Anterior cingulate cortex (tissue), 58 donors: ENCODE measurements at regions not wholly inside any gene's neighbourhood (a gene's known extent, or its start where the extent isn't known, plus 50 kb on each side); places are given as distances from the start of the nearest gene placed in this dataset.

Experiments
- DNase-seq, 58 donors: peaks; one replicate each; lab custom pipeline; 2025; lab: John Stamatoyannopoulos, UW

DNA sequence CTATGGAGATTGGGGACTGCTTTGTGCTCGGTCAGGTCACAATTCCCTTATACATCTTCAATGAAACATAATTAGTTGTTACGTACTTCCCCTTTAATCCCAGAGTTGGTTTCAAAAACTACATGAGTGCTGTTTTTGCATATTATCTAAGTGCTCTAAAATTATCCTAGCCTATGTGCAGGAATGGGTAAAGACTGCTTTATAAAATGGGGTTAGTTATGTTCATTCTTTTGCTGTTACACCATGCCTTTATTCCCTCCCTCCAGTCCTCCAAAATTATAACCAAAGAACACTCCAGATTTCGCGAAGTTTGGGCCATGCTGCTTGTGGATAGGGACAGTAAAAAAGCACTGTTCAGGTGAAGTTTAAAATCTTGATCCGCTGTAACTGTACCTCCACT is 173.9 kb upstream of the SNX7 start:
- no peak for DNase-seq

DNA sequence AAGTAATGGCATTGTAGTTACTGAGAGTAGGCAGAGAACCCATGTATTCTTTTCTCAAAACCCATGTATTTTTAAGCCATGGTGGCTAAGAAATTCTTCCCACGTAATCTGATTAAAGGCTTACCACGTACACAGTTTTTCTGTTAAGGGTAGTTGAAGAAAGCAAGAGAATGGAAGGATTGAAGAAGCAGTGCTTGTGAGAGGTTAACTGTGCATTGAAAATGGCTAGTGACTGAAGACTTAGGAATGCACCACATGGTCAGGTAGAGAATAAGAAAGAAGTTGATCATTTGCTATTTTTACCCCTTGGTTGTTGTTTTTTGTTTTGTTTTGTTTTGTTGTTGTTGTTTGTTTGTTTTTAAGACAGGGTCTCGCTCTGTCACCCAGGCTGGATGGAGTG is 178.9 kb upstream of the SNX7 start:
- DNase-seq, result no peak

DNA sequence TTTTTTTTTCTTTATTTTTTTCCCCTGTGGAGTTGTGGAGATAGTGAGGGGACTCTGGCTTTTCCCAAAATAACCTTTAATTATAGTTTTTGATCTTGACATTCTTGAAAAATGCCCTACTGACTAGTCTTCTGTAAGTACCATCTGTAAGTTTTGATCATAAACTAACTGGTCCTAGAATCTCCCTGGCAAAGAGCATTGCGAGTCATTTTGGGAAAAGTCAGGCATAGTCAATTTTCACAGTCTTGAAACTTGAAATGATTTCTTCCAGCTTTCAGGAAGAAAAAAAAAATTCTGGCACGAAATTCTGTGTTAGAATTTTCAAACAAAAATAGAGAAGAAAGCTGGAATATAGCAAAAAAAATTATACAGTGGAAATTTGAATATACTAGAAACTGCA is 181.2 kb upstream of the SNX7 start:
- DNase-seq, result peak in 1 of 58 donors; percentile 3

DNA sequence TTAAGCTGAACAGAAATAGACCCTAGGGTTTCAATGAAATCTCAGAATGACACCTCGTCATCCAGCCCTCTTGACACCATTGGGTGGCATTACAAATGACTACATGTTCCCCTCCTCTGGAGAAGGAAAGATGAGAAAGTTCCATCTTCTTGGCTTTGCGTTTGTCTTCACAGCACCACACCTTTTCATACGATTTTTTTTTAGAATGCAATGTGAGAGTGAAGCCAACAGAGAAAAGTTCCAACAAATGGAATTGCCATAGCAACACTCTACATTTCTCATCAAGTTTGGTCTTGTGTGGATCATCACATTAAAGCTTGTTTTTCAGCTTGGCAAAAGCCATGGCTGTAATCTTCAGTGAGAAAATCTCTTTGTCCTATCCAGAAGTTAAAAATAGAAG is 183.4 kb upstream of the SNX7 start:
- peak in 10 of 58 donors; percentile 1 to 74 (median 12) for DNase-seq

DNA sequence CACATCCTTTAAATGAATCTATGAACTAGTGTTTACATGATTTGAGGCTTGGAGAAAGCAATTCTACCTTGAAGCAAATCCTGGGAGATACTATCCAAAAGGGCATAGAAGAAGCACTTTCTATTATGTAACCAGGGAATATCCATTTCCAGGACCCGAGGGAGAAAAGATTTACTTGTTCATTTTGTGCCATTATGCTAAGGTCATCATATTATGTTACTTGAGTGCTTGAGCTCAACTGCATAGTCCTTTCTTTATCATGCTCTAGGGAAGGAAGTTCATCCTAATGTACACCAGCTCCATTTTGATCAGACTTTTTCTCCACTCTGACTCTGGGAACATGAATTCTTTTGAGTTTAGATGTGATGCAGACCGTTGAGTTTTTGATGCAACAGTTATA is 188.6 kb upstream of the SNX7 start:
- DNase-seq, result no peak

DNA sequence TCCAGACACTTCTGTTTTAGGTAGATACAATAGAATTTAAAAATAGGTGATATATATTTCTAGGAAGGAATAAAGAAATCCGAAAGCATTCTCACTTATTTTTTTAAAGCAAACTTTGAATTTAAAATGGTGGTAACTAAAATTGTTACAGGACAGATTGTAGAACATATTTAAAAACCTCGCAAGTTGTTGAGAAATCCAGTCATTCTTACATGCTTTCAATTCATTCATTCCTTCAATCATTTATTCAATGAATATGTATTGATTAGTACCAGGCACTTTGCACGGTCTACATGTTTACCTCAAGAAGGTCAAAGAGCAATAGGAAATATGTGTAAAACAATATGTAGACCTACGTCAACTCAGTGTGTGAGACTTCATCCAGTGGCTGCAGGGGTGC is 189.9 kb upstream of the SNX7 start:
- DNase-seq, result no peak

DNA sequence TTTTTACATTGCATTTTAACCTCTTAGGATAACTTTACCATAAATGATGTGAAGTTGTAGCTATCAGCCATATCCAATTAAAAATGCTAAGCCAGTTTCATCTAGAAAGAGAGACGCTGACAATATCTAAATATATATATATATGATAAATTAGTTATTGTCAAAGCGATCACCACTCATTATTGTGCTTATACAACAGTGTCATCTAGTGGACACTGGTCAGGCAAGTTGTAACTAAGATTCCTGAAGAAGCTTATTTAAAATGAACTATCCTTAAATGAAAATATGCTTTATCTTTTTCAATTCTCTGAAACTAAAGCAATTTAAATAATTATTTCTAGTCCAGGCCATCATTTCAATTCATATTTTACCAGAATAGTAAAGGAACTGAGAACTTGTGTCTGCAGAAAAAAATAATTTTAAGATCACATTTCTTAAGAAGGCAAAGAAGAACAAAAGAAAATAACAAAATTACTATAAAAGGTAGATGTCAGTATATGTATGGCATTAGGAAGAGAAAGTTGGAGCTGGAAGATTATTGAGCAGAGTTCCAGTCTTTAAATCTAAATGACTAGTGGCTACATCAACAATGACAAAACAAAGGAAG is 193.3 kb upstream of the SNX7 start:
- peak in 2 of 58 donors; percentile 3 to 8 for DNase-seq

DNA sequence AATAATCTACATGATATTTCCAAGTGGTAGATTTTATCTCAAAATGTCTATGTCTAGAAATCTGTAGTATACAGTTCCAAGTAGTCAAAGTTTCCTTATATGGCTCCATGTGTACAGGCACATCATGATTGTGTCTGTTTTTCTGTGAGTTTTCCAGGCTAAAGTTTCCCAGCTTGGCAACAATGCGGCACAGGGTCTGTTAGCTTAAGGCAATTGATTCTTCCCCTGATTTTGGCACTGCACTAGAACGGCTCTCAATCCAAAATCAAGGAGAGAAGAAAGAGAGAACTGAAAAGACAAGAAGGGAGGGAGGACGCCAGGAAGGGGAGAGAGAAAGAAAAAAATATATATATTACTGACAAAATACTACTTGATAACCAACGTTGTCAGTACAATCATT is 193.9 kb upstream of the SNX7 start:
- no peak for DNase-seq

DNA sequence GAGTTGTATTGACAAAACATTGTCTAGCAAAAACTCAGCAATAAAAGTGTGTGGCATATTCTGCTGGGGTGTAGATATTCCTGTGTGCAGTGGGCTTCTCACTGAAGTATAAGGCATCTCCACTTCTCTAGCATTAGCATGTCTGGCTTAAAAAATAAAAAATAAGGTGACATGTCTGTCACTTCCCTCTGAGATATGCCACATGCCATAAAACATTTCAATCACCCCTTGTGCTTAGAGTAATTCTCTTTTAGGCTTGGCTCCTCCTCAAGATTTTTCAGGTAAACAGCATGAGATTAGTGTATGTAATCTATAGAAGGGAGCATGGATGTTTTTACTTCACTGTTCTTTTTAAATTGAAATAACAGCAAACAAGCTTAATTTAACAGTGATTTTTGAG is 194.4 kb upstream of the SNX7 start:
- DNase-seq, result no peak

DNA sequence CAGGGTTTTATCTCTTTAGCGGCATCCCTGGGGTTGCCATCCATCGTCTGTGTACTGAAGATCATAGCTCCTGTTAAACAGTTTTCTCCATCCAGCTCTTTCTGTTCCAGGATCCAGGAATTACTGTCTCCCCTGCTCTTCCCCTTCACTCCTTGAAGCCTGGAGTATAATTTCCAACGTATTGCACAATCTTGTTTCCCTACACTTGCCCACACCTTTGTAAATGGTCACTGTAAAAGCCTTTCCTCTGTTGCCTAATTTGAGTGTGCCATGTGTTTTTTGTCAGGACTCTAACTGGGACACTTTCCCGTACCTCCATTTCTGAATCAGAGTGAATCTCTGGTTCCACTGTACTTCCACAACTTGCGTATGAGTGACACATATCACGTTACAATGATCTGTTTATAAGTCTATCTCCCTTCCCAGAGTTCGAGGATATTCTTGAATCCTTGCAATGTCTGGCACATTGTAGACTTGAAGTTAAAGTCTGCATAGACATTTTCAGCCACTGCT is 199.6 kb upstream of the SNX7 start:
- no peak for DNase-seq

DNA sequence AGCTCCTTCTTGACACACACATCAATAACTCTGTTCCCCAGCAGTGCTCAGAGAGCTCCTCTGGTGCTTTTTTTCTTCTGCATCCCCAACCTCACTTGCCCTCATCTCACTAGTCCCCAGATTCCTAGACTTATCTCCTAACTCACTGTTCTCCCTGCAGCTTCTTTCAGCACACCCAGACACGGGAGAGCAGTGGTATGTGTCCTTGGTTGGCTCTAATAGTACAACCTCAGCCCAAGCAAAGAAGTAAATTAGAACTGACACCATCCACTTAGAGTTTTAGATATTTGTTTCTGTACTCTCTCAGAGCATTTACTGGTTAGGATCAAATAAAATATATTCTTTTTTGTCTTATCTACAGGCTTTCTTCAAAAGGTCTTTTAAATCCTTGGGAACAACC is 201.4 kb upstream of the SNX7 start:
- no peak for DNase-seq

DNA sequence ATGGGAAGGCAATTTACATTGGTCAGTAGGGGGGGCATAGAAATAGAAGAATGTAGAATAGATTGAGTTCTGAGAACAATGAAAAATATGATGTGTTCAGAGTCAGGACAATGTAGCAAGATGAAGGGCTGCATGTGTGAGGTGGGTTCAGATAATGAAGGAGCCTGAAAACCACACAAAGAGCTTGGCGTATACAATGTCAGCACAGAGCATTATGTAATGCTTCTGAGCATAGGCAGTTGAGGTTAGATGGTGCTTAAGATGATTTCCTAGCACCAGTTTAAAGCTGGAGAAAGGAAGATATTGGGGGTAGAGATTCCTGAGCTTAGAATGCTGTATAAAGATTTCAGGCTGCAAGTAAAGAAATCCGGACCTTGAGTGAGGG is 202.0 kb upstream of the SNX7 start:
- DNase-seq, result no peak

DNA sequence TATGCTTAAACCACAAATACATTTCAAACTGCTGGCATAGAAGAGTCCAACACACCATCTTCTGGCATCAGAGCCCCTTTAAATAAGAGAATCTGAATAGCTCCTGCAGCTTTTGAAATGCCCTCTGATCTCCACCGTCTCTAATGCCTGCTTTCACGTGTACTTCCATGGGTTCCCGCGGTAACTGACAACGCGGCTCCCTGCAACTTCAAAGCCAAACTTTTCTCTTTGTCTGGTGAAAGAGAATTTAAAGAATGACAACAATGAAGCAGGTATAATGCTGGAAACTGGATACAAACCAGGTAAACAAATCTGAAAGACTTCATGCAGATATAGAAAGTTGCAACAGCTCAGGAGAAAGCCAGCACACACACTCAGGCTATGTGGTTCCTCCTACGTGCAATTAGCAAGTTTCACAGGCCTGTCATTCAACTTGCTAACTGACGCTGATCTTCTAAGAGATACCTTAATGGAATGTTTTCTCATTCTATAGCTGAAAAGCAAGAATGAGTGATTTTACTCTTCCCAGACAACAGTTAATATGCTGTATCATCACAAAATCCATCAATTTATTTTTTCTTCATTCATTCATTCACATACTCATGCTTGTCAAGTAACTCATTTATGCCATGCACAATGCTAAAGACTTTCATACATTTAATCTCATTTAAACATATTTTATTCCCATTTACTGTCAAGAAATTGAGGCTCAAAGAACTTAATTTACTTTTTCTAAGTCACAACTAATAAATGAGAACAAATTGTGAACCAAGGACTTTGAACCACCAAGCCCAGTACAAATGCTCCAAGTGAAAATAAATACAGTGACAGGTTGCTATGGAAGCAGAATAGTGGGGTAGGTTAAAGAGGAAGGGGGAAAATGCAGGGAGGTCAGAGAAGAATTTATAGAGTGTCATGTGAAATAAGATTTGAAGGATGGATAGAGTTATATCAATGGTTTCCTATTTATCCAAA is 202.7 kb upstream of the SNX7 start:
- DNase-seq, result no peak

DNA sequence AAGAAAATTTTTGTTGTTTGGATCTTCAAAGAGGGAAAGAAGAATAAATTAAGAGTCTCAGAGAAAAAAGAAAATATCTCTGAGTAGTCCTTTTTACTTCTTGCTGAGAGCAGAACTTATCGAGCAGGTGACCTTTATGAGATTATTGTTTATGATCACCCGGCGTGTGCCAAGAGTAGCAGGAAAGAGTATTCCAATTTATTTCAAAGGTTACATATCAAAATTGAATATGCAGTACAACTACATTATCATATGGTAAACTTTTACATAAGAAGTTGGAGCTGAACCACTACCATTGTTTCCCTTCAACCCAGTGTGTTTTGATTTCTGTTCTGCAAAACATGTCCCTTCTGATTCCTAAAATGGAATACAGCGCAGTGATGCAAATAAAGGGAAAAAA is 204.3 kb upstream of the SNX7 start:
- no peak for DNase-seq

DNA sequence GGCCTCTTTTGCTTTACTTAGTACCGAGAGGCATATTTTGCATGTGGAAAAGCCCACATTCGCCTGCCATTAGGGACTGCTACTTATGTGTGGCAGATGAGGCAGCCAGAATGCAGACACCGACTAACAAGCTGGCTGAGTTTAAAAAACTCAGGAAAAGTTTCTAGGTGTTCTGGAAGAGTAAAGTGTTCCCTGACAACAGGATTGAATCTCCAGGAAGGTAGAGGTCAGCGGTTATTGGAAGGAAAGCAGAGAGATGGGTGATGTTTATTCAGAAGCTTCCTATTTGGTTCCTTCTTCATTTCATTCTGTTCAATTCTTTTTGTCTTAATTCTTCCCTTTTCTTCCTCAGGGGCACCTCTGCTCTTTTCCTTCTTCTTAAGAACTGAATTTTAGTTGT is 206.9 kb upstream of the SNX7 start:
- DNase-seq, result no peak

DNA sequence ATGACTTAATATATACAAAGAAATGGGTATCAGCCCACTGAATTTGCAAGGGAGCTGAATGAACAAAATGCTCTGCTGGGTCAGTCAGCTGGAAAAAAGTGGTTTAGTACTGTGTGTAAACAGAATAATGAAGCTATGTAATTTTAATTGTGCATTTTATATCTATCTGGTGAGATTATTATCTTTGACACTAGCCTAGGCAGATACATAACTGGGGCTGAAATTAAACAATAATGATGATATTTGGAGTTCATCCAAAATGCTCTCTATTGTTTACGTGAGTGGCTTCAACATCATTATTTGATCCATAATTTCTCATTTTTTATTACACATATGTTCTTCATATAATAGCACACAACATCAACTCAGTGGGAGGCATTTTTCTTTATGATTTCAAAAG is 208.5 kb upstream of the SNX7 start:
- no peak for DNase-seq

DNA sequence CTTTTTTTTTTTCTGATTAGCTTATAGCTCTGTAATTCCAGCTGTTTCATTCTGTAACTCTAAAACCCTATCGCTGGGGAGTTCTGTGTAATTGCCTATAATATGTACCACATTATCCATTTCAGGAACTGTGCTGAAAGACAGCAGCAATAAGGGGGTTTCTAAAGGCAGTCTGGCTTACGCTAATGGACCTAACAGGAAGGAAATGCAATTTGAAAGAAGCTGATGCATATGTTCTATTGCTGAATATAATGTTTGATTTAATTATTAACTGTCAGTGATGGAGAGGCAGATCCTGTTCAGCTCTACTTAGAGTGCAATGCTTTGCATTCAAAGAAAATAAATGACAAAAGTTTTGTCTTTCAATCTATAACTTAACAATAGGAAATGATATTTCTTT is 209.4 kb upstream of the SNX7 start:
- DNase-seq, result no peak

DNA sequence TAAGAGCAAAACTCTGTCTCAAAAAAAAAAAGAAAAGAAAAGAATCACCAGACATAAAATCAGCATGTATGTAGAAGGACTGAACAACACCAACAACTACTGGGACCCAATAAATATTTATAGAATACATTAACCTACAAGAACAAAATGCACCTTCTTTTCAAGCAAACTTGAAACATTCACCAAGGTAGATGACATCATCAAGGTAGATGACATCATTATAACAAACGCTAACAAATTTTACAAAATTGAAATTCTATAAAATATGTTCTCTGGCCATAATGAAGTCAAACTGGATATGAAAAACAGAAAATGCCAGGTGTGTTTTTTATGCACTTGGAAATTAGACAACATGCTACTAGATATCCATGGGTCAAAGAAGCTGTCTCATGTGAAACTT is 220.2 kb upstream of the SNX7 start:
- DNase-seq, result no peak

DNA sequence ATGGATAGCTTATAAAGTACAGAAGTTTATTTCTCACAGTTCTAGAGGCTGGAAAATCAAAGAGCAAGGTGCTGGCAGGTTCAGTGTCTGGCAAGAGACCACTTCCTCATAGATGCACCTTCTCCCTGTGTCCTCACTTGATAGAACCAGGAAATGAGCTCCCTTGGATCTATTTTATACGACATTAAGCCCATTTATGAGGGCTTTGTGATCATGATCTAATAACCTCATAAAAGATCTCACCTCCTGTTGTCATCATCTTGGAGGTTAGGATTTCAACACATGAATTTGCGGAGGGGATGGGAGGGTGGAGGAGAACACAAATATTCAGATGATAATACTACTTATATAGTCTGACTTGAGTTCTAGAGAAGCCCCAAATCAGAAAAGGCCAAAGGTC is 222.1 kb upstream of the SNX7 start:
- no peak for DNase-seq

DNA sequence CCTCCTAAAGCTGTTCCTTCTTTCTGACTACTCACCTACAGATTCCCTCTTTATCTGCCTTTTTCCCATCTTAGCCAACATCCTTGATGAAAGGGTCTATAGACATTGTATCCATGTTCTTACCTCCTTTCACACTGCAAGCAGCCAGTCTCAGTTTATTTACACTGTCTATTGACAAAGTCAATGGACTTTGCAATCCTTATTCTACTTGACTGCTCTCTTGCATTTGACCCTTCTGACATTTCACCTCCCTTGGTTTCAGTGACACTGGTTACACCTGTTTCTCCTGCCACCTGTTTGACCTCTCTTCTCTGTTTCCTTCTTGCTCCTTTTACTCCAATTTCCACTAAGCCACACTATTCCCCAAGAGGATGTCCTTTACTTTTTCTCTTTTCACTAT is 224.0 kb upstream of the SNX7 start:
- no peak for DNase-seq

DNA sequence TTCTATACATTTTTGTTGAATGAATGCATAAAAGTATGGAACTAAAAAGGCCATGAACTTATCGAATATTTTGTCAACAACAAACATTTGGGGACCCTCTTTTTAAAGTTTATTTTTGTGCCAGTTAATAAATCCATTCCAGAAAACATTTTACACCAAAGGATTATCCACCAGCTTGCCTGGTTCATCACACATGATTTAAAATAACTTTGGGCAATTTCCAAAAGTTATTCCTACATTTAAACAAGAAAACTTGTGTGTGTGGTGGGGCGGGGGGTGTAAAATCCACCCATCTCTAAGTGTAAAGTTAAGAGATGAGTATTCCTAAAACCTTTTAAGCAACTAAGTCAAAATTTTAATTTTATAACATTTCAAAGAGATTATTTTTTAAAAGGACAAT is 224.5 kb upstream of the SNX7 start:
- no peak for DNase-seq

DNA sequence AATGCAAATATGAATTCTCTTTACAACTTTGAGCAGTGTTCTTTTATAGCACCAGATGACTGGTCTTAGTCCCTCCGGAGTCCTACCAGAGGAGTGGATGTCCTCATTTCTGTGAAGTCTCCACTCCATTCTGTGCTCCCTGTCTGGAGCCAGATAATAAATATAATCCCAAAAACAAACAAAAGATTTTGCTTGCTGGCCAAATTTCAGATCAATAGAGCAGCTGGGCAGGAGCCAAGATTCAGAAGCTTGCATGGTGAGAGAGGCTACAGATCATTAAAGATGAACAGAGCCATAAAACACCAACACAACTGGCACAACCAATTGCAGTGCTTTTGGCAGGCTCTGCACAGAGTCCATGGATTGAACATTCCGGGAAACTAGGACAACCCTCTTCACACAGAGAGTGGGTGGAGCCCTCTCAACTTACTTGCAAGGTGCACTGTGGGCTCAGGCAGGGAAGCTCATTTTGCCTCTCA is 231.5 kb upstream of the SNX7 start:
- no peak for DNase-seq
